ENCODE measurements at regions not wholly inside any gene's neighbourhood (a gene's known extent, or its start where the extent isn't known, plus 50 kb on each side); places are given as distances from the start of the nearest gene placed in this dataset.

DNA sequence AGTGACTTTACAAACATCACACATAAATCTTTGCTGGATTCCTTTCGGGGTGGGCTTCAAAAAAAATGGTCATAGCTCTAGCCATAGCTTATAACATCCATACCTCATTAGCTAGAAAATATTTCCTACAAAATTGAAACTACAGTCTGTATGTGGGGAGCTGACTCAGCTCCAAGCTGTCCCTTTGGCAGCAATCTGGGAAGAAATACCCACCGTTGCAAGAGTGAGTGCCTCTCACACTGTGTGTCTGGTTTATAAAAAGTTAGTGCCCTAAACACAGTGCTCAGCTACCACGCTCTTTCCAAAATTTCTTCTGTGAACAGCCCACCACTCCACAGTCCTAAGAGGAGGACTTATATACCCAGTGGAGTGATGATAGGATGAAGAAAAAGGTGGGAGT is 170.1 kb downstream of the RBM43 start:
- DNase-seq: no peak
- H3K27ac ChIP-seq (ENCODE audit: low read length): no peak overlapping the region
- H3K27me3 ChIP-seq (ENCODE audit: control insufficient read depth, insufficient read depth, low read length): no peaks in the 10 kb centered on the region
- no peaks in the 10 kb centered on the region for H3K36me3 ChIP-seq (ENCODE audit: control insufficient read depth, insufficient read depth, low read length)
- H3K9me3 ChIP-seq (replicated peaks; ENCODE audit: control insufficient read depth, low read depth, low read length): no peaks in the 10 kb centered on the region
- H3K4me3 ChIP-seq (ENCODE audit: low read length): no peak overlapping the region
- WGBS (ENCODE audit: insufficient coverage): no CpG with 5 or more reads among the region's 3 CpGs
- H3K4me1 ChIP-seq (ENCODE audit: control insufficient read depth, insufficient read depth, low read length): peaks cover 2% of the 10 kb centered on the region

- DNase-seq: no peak
- 0% methylated on average over 1 of the region's 3 CpGs for WGBS (ENCODE audit: insufficient coverage)
Observed at GRCh38 chr2:151087377-151087776, 174.3 kb downstream of the RBM43 start.

GRCh38 chr2:151085181-151085611 is 176.5 kb downstream of the RBM43 start:
- H3K4me1 ChIP-seq (ENCODE audit: control insufficient read depth, insufficient read depth, low read length): no peaks in the 10 kb centered on the region
- DNase-seq: peak; percentile 93
- no peaks in the 10 kb centered on the region for H3K9me3 ChIP-seq (replicated peaks; ENCODE audit: control insufficient read depth, low read depth, low read length)
- no peaks in the 10 kb centered on the region for H3K27me3 ChIP-seq (ENCODE audit: control insufficient read depth, insufficient read depth, low read length)
- peak overlapping the region; percentile 11 for H3K27ac ChIP-seq (ENCODE audit: low read length)
- WGBS (ENCODE audit: insufficient coverage): no CpG with 5 or more reads among the region's 1 CpG
- no peaks in the 10 kb centered on the region for H3K36me3 ChIP-seq (ENCODE audit: control insufficient read depth, insufficient read depth, low read length)
- no peak overlapping the region for H3K4me3 ChIP-seq (ENCODE audit: low read length)

More at GRCh38 chr2:151087377-151087776, 174.3 kb downstream of the RBM43 start:
- Histone ChIP-seq H3K27ac (ENCODE audit: low read length) (no peak overlapping the region), H3K36me3 (ENCODE audit: control insufficient read depth, insufficient read depth, low read length) (no peaks in the 10 kb centered on the region), H3K9me3 (replicated peaks; ENCODE audit: control insufficient read depth, low read depth, low read length) (no peaks in the 10 kb centered on the region), H3K4me3 (ENCODE audit: low read length) (no peak overlapping the region), H3K4me1 (ENCODE audit: control insufficient read depth, insufficient read depth, low read length) (no peaks in the 10 kb centered on the region), H3K27me3 (ENCODE audit: control insufficient read depth, insufficient read depth, low read length) (no peaks in the 10 kb centered on the region)

DNA sequence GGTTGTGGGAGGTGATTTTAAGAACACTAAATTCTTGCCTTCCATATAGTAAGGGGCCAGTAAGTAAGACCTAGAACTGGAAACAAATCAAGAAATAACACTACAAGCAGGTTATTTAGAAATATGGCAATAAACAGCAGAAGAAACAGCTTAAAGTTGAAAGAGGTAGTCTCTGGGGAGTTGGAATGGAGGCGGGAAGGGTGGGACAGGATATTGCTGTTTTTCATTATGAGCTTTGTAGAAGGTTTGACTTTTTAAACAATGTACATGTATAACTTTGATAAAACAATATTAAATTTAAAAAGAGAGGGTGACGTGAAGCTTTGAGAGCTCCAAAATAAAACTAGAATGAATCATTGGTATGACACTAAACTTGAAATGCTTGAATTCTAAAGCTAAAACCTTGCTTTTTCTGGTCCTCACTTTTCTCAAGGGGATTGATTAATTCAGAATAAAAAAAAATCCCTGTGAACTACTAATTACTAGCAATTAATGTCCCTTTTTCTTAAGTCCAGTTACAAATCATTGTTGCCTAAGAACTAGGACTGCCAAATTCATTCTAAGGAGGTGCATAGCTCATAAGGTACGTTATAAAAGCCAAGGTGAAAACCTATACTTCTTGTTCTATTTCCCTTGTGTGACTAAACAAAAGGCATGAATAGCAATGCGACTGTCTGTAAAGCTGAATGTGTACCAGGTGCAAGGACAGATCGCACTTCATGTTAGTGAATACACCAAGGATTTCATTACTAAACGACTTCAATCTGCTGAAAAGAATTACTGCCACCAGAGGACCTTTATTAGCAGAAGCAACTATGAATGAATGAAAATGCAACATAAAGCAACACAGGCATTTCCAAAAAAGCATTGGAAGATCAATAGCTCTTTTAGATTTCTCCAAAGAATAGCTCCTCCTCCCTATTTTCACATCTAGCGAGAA is 177.5 kb downstream of the RBM43 start:
- WGBS (ENCODE audit: insufficient coverage): 49% methylated on average over 2 of the region's 7 CpGs
- H3K36me3 ChIP-seq (ENCODE audit: control insufficient read depth, insufficient read depth, low read length): no peaks in the 10 kb centered on the region
- peak overlapping the region; percentile 65 for H3K27ac ChIP-seq (ENCODE audit: low read length)
- no peaks in the 10 kb centered on the region for H3K9me3 ChIP-seq (replicated peaks; ENCODE audit: control insufficient read depth, low read depth, low read length)
- DNase-seq: peak; percentile 85
- H3K4me1 ChIP-seq (ENCODE audit: control insufficient read depth, insufficient read depth, low read length): no peaks in the 10 kb centered on the region
- H3K27me3 ChIP-seq (ENCODE audit: control insufficient read depth, insufficient read depth, low read length): no peaks in the 10 kb centered on the region
- no peak overlapping the region for H3K4me3 ChIP-seq (ENCODE audit: low read length)

- H3K4me3 ChIP-seq (ENCODE audit: low read length): no peak overlapping the region
- no peaks in the 10 kb centered on the region for H3K4me1 ChIP-seq (ENCODE audit: control insufficient read depth, insufficient read depth, low read length)
- H3K36me3 ChIP-seq (ENCODE audit: control insufficient read depth, insufficient read depth, low read length): no peaks in the 10 kb centered on the region
- H3K27me3 ChIP-seq (ENCODE audit: control insufficient read depth, insufficient read depth, low read length): no peaks in the 10 kb centered on the region
- H3K9me3 ChIP-seq (replicated peaks; ENCODE audit: control insufficient read depth, low read depth, low read length): peaks cover 2% of the 10 kb centered on the region
- no peak overlapping the region for H3K27ac ChIP-seq (ENCODE audit: low read length)
- DNase-seq: no peak
Observed at GRCh38 chr2:151078889-151079288, 182.8 kb downstream of the RBM43 start.

DNA sequence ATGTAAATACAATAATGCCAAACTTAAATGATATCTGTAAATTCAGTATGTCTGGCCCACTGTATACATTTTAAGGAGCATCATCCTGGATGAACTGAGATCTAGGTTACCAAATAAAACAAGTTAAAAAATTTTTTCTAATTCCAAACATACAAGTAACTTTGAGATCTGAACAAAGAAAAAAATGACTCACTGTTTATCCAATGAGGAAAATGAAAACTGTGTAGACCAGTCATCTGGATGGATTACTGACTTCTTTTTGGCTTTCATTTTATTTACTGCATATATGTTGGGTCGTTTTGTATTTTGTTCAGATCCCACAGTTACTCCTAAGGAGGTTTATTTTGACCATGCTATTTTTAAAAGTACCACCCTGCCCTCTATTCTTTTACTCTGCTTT is 189.8 kb downstream of the RBM43 start:
- Histone ChIP-seq H3K27ac (ENCODE audit: low read length) (no peak overlapping the region), H3K9me3 (replicated peaks; ENCODE audit: control insufficient read depth, low read depth, low read length) (peaks cover 2% of the 10 kb centered on the region), H3K4me1 (ENCODE audit: control insufficient read depth, insufficient read depth, low read length) (no peaks in the 10 kb centered on the region), H3K4me3 (ENCODE audit: low read length) (no peak overlapping the region), H3K27me3 (ENCODE audit: control insufficient read depth, insufficient read depth, low read length) (no peaks in the 10 kb centered on the region), H3K36me3 (ENCODE audit: control insufficient read depth, insufficient read depth, low read length) (no peaks in the 10 kb centered on the region)
- no CpG with 5 or more reads among the region's 1 CpG for WGBS (ENCODE audit: insufficient coverage)
- DNase-seq: no peak

- no peaks in the 10 kb centered on the region for H3K36me3 ChIP-seq (ENCODE audit: control insufficient read depth, insufficient read depth, low read length)
- no CpG with 5 or more reads among the region's 2 CpGs for WGBS (ENCODE audit: insufficient coverage)
- H3K27ac ChIP-seq (ENCODE audit: low read length): no peak overlapping the region
- no peaks in the 10 kb centered on the region for H3K4me1 ChIP-seq (ENCODE audit: control insufficient read depth, insufficient read depth, low read length)
- no peak overlapping the region for H3K4me3 ChIP-seq (ENCODE audit: low read length)
- H3K9me3 ChIP-seq (replicated peaks; ENCODE audit: control insufficient read depth, low read depth, low read length): peaks cover 2% of the 10 kb centered on the region
- DNase-seq: no peak
- no peaks in the 10 kb centered on the region for H3K27me3 ChIP-seq (ENCODE audit: control insufficient read depth, insufficient read depth, low read length)
Observed at GRCh38 chr2:151071382-151071781, 190.3 kb downstream of the RBM43 start.

DNA sequence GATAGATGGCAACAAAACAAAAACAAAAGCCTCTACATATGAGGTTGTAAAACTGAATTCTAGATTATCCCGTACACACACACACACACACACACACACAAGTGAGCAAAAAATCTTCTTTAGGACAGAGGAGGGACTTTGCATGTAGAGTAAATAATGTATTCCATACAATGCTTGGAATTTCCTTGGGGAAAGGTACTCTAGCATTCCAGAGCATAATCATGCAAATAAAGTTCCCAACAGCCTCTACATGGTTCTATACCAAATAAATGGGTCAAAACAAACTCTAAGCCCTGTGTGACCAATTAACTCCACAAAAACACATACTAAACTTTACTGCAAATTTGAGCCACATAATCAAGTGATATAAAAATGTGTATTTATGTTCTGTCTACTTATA is 191.4 kb downstream of the RBM43 start:
- no peaks in the 10 kb centered on the region for H3K36me3 ChIP-seq (ENCODE audit: control insufficient read depth, insufficient read depth, low read length)
- no peak overlapping the region for H3K27ac ChIP-seq (ENCODE audit: low read length)
- no peak overlapping the region for H3K4me3 ChIP-seq (ENCODE audit: low read length)
- no peaks in the 10 kb centered on the region for H3K4me1 ChIP-seq (ENCODE audit: control insufficient read depth, insufficient read depth, low read length)
- peaks cover under 1% of the 10 kb centered on the region for H3K9me3 ChIP-seq (replicated peaks; ENCODE audit: control insufficient read depth, low read depth, low read length)
- H3K27me3 ChIP-seq (ENCODE audit: control insufficient read depth, insufficient read depth, low read length): no peaks in the 10 kb centered on the region
- WGBS (ENCODE audit: insufficient coverage): no CpG with 5 or more reads among the region's 1 CpG
- DNase-seq: no peak

DNA sequence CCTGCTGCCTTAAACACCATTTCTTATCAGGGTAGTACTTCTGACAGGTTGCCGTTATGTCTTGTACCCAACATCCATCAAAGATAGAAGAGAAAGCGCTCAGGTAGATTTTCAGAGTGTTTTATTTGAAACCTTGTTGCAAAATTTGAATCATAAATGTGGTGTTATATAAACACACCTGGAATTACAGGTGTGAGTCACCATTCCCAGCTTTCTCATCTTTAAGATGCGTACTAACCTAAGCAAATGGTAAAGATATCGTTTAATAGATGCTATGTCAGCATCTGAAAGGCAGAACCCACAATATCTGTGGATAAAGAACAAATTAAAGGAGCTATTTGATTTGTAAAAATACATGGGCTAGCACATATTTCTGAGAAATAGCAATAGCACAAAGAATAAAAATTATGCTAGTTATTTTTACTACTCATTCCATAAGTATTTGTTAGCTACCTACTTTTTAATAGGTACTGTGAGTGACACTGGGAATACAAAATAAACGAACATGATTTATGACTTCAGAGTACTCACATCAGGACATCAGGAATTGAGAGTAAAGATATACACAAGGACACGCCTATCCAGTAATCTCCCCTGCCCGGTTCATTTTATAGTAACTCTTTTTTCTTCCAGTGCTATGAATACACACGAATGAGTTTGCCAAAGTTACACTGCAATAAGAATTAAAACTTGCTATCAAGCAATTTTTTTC is 193.8 kb downstream of the RBM43 start:
- Histone ChIP-seq H3K9me3 (replicated peaks; ENCODE audit: control insufficient read depth, low read depth, low read length) (no peaks in the 10 kb centered on the region), H3K4me1 (ENCODE audit: control insufficient read depth, insufficient read depth, low read length) (no peaks in the 10 kb centered on the region), H3K36me3 (ENCODE audit: control insufficient read depth, insufficient read depth, low read length) (no peaks in the 10 kb centered on the region), H3K4me3 (ENCODE audit: low read length) (no peak overlapping the region), H3K27ac (ENCODE audit: low read length) (no peak overlapping the region), H3K27me3 (ENCODE audit: control insufficient read depth, insufficient read depth, low read length) (no peaks in the 10 kb centered on the region)
- DNase-seq: no peak
- WGBS (ENCODE audit: insufficient coverage): no CpG with 5 or more reads among the region's 8 CpGs

DNA sequence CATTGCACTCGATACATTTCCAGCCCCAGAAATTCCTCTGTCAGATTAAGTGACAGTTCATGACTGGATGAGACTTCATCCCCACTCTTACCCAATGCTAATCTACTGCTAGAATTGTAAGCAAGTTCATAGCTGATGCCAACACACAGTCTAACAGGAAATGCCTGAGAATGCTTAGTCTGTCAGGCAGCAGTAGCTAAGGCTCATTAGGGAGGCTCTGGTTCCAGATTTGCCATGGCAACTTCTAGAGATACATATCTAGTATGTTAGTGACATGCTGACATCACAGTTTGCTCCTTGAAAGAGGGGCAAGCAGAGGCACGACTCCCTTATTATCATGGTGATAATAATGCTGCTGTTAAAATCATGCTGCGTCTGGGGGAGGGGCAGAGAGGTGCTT is 198.4 kb downstream of the RBM43 start:
- Histone ChIP-seq H3K27ac (ENCODE audit: low read length) (no peak overlapping the region), H3K9me3 (replicated peaks; ENCODE audit: control insufficient read depth, low read depth, low read length) (no peaks in the 10 kb centered on the region), H3K27me3 (ENCODE audit: control insufficient read depth, insufficient read depth, low read length) (no peaks in the 10 kb centered on the region), H3K4me3 (ENCODE audit: low read length) (no peak overlapping the region), H3K36me3 (ENCODE audit: control insufficient read depth, insufficient read depth, low read length) (no peaks in the 10 kb centered on the region), H3K4me1 (ENCODE audit: control insufficient read depth, insufficient read depth, low read length) (no peaks in the 10 kb centered on the region)
- no peak for DNase-seq
- WGBS (ENCODE audit: insufficient coverage): 100% methylated on average over 1 of the region's 3 CpGs
